Stimulated activated CD8-positive, alpha-beta memory T cell treated with anti-CD3 and anti-CD28 coated beads, Interleukin-12 subunit alpha, Interleukin-12 subunit beta, amount 100 ng/mL, for 4 hours (primary cell): ENCODE measurements at regions not wholly inside any gene's neighbourhood (a gene's known extent, or its start where the extent isn't known, plus 50 kb on each side); places are given as distances from the start of the nearest gene placed in this dataset.
"Not testable (repeated sequence)": the region's sequence is repeated elsewhere in the genome, so short reads cannot be mapped to it uniquely, and the experiment has no call there.

Source experiments
- DNase-seq: peaks from one replicate; pipeline ENCODE4 v3.0.0-alpha.2; 2020; ENCODE audit warnings: low read depth

DNA sequence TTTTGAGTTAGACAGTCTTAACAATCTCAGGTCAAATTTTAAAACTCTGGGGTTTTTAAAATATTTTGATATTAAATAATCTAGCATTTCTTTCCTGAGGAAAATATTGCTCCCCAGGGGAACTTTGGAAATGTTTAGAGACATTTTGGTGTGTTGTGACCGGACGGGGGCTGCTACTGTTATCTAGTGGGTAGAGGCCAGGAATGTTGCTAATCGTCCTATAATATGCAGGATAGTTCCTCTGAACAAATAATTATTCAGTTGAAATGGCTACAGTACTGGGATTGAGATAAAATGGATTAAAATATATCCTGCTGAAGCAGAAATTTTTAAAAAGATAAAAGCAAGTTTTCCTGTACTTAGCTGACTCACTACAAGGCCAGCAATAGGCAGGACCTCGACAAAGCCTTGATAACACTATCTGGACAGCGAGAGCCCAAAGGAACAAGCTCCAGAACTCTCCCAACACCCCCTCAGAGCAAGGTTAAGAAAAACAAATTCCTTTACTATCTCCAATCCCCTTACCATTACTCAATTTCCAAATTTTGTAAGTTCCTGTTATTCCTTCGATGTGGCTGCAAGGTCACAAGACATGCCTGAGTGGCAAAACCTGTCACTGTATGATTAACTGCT, 1407.4 kb downstream of the SUCLG1 start:
- DNase-seq, result no peak

- DNase-seq, result no peak
These were observed 1417.0 kb downstream of the SUCLG1 start for GRCh38 chr2:83042053-83042452.

DNA sequence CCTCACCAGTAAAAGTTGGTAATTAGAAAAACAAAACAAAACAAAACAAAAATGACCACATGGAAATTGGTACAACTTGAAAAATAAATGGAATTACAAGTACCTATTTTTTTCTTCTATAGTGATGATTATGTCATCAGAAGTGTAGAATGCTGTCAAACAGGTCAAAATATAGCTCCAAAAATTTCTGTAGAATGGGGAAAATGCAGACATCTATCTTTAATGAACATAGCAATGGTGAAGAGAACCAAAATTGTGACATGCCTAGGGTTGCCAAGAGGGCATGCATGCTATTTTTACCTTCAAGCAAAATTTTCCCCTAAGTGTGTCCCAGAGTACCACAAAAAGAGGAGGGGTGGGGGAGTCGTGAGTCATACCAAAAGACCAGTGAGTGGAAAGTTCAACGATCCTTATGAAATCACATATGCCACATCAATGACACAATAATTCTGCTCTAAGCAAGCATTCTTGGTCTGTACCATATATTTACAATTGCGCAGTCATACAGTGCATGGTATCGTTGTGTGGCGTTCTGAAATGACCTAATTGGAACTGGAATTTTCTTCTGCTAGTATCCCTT, 1436.4 kb downstream of the SUCLG1 start:
- no peak for DNase-seq

DNA sequence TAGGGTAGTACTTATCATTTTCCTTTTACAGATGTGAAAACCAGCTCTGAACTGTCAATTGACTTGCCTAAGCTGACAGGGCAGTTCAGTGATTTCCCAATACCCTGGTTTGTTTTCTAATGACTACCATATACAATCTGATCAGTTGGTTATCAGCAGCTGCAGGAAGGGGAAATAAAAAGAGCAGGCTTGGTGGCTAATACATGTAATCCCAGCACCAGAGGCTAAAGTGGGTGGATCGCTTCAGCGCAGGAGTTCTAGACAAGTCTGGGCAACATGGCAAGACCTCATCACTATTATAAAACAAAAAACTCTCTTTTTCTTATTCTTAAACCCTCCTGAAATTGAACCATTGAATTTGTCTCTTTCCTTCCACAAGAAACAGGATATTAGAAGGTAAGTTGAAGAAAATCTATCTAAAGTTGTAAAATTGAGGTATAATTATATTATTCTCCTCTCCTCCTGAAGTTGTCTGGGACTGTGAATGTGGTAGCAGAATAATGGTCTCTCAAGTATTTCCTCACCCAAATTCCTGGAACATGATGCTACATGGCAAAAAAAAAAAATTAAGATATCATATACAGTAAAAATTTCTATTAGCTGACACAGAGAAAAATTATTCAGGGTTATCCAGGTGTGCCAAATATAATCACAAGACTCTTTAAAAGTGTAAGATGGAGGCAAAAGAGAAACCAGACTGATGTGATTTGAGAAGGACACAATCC, 1441.6 kb downstream of the SUCLG1 start:
- DNase-seq, result no peak

DNA sequence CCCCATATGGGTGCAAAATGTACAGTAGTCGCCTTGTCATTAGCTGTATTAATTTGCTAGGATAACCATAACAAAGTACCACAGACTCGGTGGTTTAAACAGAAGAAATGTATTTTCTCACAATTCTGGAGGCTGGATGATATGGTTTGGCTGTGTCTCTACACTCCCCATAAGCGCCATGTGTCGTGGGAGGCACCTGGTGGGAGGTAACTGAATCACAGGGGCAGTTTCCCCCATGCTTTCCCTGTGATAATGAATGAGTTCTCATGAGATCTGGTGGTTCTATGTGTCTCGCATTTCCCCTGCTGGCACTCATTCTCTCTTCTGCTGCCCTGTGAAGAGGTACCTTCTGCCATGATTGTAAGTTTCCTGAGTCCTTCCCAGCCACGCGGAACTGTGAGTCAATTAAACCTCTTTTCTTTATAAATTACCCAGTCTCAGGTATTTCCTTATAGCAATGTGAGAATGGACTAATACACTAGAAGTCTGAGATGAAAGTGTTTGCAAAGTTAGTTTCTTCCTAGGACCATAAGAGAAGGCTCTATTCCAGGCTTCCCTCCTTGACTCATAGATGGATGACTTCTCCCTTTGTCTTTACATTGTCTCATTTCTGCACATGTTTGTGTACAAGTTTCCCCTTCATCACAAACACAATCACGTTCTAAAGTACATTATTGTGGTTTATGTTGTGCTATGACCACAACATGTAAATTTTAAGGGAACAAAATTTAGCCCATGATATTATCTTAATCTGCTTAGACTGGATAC, 1442.6 kb downstream of the SUCLG1 start:
- no peak for DNase-seq

GRCh38 chr2:83015900-83016299, 1443.2 kb downstream of the SUCLG1 start:
- DNase-seq, result no peak

- no peak for DNase-seq
These were observed 1443.9 kb downstream of the SUCLG1 start for GRCh38 chr2:83015035-83015715.

DNA sequence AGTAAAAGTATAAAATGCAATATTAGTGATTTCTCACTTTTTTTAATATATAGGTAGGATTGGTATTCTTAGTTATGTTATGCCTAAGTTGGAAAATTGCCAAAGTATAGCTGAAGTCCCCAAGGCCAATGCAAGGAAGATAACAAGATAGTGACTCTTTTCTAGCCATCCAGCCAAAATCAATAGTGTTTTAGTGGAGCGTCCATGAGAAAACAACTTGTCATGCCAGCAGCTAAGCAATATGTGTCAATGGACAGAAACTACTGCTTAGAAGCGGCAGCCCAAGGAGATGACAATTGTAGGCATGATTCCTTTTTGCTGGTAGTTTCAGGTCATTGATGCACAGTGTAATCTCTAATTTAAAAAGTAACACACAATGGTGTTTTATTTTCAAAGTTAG, 1444.6 kb downstream of the SUCLG1 start:
- DNase-seq, result no peak

DNA sequence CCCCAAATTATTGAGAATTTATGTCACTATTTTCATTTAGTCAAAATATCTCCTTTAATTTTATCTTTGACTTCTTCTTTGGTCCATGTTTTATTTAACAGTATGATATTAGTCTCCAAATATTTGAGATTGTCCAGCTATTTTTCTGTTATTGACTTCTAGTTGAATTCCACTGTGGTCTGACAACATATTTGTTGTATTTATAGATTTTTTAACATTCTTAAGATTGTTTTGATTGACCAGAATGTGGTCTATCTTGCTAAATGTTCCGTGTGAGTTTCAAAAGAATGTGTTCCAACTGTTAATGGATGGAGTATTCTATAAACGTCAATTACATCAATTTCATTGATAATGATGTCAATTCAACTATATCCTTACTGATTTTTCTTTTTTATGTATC, 1452.1 kb downstream of the SUCLG1 start:
- no peak for DNase-seq

DNA sequence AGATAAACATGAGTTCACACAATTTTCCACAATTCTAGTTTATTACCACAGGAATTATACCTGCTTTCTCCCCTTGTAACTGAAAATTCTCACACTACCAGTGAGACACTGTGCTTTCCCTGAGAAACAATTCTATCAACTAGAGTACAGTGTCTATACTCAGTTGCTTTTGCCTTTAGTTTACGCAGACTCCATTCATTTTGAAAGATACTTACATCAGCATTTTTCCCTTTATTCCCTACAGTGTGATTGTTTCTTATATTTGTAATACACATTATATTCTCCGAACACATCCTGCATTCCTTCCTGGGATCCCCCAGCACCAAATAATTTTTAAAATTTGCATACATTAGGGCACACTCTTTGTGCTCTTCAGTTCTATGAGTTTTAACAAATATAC, 1455.5 kb downstream of the SUCLG1 start:
- DNase-seq, result no peak

DNA sequence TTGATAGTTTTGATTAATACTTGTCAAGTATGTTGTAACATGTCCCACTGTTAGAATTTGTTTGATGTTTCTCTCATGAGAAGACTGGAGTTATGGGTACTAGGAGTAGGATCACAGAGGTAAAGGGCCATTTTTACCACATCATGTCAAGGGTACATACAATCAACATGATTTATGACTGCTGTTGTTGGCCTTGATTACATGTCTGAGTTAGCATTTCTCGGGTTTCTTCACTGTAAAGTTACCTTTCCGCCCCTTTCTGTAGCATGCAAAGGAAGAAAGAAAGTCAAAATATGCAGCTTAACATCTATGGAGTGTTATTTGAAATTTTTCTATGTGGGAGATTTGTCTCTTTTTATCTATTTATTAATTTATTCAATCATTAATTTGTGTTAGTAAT, 1456.4 kb downstream of the SUCLG1 start:
- no peak for DNase-seq

GRCh38 chr2:82998781-82999180, 1460.3 kb downstream of the SUCLG1 start:
- no peak for DNase-seq

GRCh38 chr2:82996217-82996616, 1462.9 kb downstream of the SUCLG1 start:
- DNase-seq, result no peak

- DNase-seq, result no peak
These were observed 1464.9 kb downstream of the SUCLG1 start for GRCh38 chr2:82994151-82994550.

DNA sequence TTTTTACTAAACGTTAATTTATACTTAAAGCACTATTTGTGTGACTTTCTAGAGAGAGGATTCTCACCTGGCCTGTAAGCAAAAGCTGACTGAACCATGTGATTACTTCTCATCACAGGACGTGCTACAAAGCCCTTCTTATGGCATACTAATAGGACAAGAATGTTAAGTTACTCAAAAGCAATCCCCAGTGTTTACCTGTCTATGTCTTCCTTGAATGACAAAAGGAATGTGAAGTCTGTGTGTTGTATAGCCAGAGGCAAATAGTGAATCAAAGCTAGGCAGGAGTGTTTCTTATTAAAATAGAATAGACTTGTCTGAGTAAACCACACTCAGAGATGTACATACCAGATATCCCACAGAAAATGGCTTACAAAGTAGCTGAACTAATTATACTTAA, 1465.5 kb downstream of the SUCLG1 start:
- no peak for DNase-seq

DNA sequence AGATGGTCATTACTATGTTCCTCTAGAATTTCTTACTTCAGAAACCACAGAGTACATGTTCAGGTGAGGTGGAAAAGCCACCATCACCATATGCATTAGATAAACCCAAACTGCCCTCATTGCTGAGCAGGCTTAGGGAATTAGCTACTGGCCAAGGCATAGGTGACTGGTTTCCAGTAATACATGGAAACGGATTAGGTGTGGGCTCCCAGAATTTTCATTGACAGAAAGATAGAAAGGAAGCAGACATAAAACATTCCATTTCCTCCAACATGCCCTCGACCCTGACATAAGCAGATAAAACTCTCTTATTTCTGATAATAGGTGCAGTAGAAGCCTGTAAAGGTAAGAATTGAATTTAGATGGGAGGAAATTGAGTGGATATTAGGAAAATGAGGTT, 1466.1 kb downstream of the SUCLG1 start:
- DNase-seq, result no peak

- DNase-seq, result not testable (repeated sequence)
These were observed 1471.4 kb downstream of the SUCLG1 start for GRCh38 chr2:82987706-82988105.

- DNase-seq, result no peak
These were observed 1472.2 kb downstream of the SUCLG1 start for GRCh38 chr2:82986899-82987298.

DNA sequence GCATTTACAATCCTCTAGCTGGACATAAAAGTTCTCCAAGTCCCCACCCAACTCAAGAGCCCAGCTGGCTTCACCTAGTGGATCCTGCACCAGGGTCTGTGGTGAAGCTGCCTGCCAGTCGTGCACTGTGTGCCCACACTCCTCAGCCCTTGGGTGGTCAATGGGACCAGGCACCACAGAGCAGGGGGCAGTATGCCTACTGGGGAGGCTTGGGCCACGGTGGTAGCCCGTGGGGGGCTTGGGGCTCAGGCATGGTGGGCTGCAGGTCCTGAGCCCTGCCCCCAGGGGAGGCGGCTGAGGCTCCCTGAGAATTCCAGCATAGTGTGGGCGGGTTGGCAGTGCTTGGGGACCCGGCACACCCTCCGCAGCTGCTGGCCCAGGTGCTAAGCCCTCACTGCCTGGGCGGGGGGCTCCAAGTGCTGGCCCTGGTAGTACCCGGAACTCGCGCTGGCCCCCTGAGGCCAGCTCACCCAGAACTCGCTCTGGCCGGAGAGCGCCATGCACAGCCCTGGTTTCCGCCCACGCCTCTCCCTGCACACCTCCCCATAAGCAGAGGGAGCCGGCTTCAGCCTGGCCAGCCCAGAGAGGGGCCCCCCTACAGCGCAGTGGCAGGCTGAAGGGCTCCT, 1473.4 kb downstream of the SUCLG1 start:
- DNase-seq, result no peak

GRCh38 chr2:82968358-82968757, 1490.7 kb downstream of the SUCLG1 start:
- DNase-seq, result no peak

GRCh38 chr2:82964341-82964740, 1494.7 kb downstream of the SUCLG1 start:
- DNase-seq, result no peak

DNA sequence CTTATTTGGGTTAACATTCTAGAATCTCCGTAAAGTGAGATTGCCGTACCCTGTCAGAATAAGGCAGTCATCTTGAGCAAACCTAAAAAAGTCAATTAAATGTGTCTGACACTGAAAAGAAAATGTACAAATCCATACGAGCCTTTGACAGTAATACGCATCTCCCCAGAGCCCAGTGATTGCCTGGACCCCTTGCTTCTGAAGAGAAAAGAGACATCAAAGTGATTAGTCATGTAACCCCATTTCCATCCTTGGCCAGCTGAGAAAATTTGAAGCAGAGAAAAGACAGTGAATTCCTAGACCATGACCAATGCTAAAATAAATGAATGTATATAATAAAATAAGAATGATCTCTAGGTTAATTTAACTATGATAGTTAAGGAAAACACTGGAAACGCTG, 1499.4 kb downstream of the SUCLG1 start:
- DNase-seq, result no peak
